D721Med (cell line): ENCODE measurements at regions not wholly inside any gene's neighbourhood (a gene's known extent, or its start where the extent isn't known, plus 50 kb on each side); places are given as distances from the start of the nearest gene placed in this dataset.

Experiments
- DNase-seq: peaks from one replicate; pipeline ENCODE4 v3.0.0; 2011; ENCODE audit warnings: low spot score; ENCODE audit not compliant: insufficient read length
- FAIRE-seq: peaks from 2 replicates; lab custom pipeline; 2011; peaks lifted over from hg19 to GRCh38; lab: Jason Lieb, UNC
- TF ChIP-seq, protein P1 (sequence below): IDR thresholded peaks from 2 replicates; pipeline ENCODE4 v1.5.1; 2012; ENCODE audit warnings: mild to moderate bottlenecking, control low read depth; ENCODE audit not compliant: insufficient read depth; ENCODE audit errors: missing control alignments

DNA sequence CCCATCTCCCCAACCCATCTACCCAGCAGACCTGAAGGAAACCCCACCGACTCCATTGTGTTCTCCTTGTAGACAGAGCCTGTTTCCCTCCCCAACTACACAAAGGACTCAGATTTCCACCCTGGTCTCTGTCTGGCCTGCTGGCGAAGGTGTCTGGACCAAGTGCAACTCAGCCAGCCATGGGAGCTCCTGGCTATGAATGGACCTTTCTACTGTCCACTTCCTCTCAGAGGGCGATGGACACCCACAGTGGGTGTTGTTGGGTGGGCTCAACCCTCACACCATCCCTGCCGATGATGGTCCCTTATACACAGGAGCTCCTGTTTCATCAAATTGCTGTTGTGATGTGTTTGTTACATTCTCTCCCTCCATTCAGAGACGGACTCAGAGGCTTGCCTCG lies 112.5 kb upstream of the PHACTR3 start:
- FAIRE-seq = no peak
- TF ChIP-seq, protein P1, sequence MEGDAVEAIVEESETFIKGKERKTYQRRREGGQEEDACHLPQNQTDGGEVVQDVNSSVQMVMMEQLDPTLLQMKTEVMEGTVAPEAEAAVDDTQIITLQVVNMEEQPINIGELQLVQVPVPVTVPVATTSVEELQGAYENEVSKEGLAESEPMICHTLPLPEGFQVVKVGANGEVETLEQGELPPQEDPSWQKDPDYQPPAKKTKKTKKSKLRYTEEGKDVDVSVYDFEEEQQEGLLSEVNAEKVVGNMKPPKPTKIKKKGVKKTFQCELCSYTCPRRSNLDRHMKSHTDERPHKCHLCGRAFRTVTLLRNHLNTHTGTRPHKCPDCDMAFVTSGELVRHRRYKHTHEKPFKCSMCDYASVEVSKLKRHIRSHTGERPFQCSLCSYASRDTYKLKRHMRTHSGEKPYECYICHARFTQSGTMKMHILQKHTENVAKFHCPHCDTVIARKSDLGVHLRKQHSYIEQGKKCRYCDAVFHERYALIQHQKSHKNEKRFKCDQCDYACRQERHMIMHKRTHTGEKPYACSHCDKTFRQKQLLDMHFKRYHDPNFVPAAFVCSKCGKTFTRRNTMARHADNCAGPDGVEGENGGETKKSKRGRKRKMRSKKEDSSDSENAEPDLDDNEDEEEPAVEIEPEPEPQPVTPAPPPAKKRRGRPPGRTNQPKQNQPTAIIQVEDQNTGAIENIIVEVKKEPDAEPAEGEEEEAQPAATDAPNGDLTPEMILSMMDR = no peak
- no peak for DNase-seq

DNA sequence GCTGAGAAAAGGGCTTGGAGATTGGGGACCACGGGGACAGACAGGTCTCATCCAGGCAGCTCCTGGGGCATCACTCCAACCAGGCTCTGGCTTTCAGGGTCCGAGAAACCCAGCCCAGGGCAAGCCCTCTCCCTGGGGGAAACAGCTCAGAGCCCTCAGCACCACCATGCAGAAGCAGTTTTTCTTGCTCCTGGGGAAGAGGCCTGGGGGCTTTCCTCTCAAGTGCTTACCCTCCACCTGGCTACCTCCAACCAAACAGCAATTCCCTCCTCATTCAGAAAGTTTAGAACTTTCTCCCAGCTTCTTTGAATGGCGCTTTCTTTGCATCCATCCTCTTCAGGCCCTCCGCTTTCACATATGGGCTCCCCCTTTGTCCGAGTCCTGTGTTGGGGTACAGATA lies 110.4 kb upstream of the PHACTR3 start:
- FAIRE-seq (no peak), DNase-seq (no peak)
- TF ChIP-seq, protein P1 = no peak

DNA sequence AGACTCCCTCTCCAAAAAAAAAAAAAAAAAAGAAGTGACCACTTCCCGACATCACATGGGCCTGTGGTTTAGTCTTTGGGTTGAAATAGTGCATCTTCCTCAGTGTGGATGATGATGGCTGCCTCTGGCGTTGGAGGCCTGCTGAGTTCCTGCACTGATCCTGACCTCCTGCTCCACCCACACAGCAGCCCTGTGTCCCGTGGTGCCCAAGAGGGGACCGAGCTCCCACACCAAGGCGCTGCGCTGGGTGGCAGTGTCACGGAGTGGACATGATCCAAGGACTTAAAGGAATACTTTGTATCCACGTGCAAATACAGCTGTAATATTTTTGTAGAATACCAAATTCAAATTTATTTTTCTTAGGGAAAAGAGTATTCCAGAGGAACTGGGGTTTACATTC lies 109.2 kb upstream of the PHACTR3 start:
- TF ChIP-seq, protein P1 = no peak
- FAIRE-seq (no peak), DNase-seq (no peak)

DNA sequence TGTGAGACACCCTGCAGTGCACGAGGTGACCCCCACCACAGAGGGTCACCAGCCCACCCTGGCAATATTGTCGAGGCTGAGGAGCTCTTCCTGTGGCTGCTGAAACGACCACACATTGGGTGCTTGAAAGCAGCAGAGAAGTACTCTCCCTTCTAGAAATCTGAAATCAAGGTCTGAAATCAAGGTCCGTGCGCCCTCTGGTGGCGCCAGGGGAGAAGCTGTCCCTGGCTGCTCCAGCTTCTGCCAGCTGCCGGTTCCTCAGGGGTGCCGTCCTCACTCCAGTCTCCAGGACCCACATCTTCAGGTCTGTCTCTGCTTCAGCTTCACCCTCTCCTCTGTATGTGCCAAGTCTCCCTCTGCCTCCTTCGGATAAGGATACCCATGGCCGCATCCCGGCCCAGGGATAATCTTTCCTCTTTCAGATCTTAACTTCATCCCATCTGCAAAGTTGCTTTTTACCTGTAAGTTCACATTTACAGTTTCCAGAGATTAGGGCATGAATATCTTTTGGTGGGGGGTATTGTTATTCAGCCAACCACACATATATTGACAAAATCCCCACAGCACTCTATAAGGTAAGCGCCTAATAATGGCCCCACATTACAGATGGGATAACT lies 108.3 kb upstream of the PHACTR3 start:
- TF ChIP-seq, protein P1 = peak; percentile 80
- FAIRE-seq (no peak), DNase-seq (peak; percentile 70)

DNA sequence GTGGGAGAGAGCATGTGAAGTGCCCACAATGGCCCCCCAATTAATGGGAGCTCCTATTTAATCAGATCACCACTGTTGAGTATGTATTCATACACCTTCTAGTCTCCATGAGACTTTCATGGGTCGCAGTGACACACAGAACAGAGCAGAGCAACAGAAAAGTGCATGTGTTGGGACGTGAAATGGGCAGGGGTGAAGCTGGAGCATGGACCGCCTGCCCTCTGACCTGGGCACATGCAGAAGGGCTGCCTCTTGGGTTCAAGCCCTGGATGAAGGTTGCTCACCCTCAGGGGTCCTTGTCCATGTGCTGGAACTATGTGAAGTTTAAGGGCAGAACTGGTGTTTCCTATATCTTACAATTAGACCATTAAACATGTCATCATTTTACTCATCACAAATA lies 106.0 kb upstream of the PHACTR3 start:
- DNase-seq (no peak), FAIRE-seq (no peak)
- TF ChIP-seq, protein P1 = no peak

DNA sequence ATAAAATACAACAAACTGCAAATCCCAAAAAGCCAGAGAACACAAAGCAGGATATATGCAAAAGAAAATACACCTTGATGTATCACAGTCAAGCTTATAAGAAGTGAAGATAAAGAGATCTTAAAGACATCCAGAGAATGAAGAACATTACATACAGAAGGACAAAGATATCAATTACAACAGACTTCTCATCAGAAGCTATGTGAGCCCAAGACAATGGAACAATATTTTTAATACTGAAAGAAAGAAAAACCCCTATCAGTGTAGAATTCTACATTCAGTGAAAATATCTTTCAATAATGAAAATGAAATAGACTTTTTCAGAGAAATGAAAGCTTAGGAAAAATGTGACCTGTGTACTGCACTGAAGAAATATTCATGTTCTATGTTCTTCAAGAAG lies 104.5 kb upstream of the PHACTR3 start:
- no peak for FAIRE-seq
- TF ChIP-seq, protein P1 = no peak
- DNase-seq = no peak

DNA sequence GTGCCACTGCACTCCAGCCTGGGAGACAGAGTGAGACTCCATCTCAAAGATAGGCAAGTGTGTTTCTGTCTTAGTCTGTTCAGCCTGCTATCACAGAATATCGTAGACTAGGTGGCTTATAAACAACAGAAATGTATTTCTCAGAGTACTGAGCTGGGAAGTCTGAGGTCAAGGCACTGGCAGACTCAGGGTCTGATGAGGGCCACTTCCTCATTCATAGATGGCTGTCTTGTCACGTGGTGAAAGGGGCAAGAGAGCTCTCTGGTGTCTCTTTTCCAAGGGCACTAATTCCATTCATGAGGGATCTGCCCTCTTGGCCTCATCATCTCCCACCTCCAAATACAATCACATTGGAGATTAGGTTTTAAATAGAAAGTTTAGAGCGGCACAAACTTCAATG lies 95.6 kb upstream of the PHACTR3 start:
- no peak for FAIRE-seq

More for the DNA sequence above, 95.6 kb upstream of the PHACTR3 start:
- TF ChIP-seq, protein P1 = no peak
- DNase-seq = no peak
